HEK293 (cell line): ENCODE measurements at regions not wholly inside any gene's neighbourhood (a gene's known extent, or its start where the extent isn't known, plus 50 kb on each side); places are given as distances from the start of the nearest gene placed in this dataset.

Experiments used
- CTCF ChIA-PET: fragments of 350-600 bp; formaldehyde crosslinking; extraction: SDS; loops from one replicate; lab custom pipeline; 2021; ENCODE audit warnings: antibody characterized with exemption; lab: Yijun Ruan, JAX
- POLR2A ChIA-PET: fragments of 300-600 bp; formaldehyde crosslinking; extraction: SDS; loops from one replicate; lab custom pipeline; 2020; ENCODE audit warnings: antibody characterized with exemption, inconsistent platforms; lab: Yijun Ruan, JAX
- H3K27ac ChIP-seq: fragments of 200-500 bp; sonication (Bioruptor generic); 2 replicates; pipeline ENCODE4 v1.5.1; 2014; ENCODE audit warnings: low read depth, low read length, control low read depth, inconsistent platforms; ENCODE audit errors: extremely low read depth
- H3K36me3 ChIP-seq, 2 experiments: fragments of 200-500 bp in 1 of 2; sonication (Bioruptor generic) in 1 of 2; 1 replicate in 1 of 2; 2 replicates in 1 of 2; pipeline ENCODE4 v1.5.1; 2014 to 2017; ENCODE audit warnings: inconsistent platforms in 2 of 2, low read length in 2 of 2; ENCODE audit not compliant: control insufficient read depth in 2 of 2, insufficient read depth in 1 of 2
- H3K4me1 ChIP-seq: fragments of 200-500 bp; sonication (Bioruptor generic); 2 replicates; pipeline ENCODE4 v1.5.1; 2014; ENCODE audit warnings: mild to moderate bottlenecking, low read length, inconsistent platforms; ENCODE audit not compliant: control insufficient read depth, insufficient read depth
- H3K4me3 ChIP-seq: 2 replicates; pipeline ENCODE4 v1.5.1; 2011; ENCODE audit warnings: low read depth, mild to moderate bottlenecking, control low read depth, low read length, moderate library complexity
- H3K9me3 ChIP-seq: fragments of 200-500 bp; sonication (Bioruptor generic); 2 replicates; pipeline ENCODE4 v1.5.1; 2014; ENCODE audit warnings: low read depth, low read length, inconsistent platforms; ENCODE audit not compliant: control insufficient read depth, insufficient read depth
- FEZF1 ChIP-seq: fragments of 450-650 bp; formaldehyde crosslinking; IDR thresholded peaks from 2 replicates; pipeline ENCODE4 v1.5.1; 2016; ENCODE audit warnings: missing biosample characterization, missing genetic modification characterization
- GLIS2 ChIP-seq: fragments of 450-650 bp; formaldehyde crosslinking; IDR thresholded peaks from 2 replicates; pipeline ENCODE4 v1.5.1; 2016; ENCODE audit warnings: missing biosample characterization, missing genetic modification characterization
- HOXC10 ChIP-seq: sonication (generic); formaldehyde crosslinking; IDR thresholded peaks from 2 replicates; pipeline ENCODE4 v1.8.1; 2023; ENCODE audit warnings: mild to moderate bottlenecking, missing genetic modification reagents
- MZF1 ChIP-seq: fragments of 450-650 bp; formaldehyde crosslinking; IDR thresholded peaks from 2 replicates; pipeline ENCODE4 v1.5.1; 2017; ENCODE audit warnings: missing biosample characterization, missing genetic modification characterization, borderline replicate concordance
- REST ChIP-seq: fragments of 450-650 bp; formaldehyde crosslinking; IDR thresholded peaks from 2 replicates; pipeline ENCODE4 v1.5.1; 2016; ENCODE audit warnings: missing biosample characterization, missing genetic modification characterization
- ZBTB20 ChIP-seq: fragments of 450-650 bp; formaldehyde crosslinking; IDR thresholded peaks from 2 replicates; pipeline ENCODE4 v1.5.1; 2016; ENCODE audit warnings: missing biosample characterization, missing genetic modification characterization
- ZBTB8A ChIP-seq: fragments of 450-650 bp; formaldehyde crosslinking; IDR thresholded peaks from 2 replicates; pipeline ENCODE4 v1.5.1; 2016; ENCODE audit warnings: missing biosample characterization, missing genetic modification characterization
- ZNF202 ChIP-seq: fragments of 450-650 bp; formaldehyde crosslinking; IDR thresholded peaks from 2 replicates; pipeline ENCODE4 v1.5.1; 2016; ENCODE audit warnings: missing biosample characterization, missing genetic modification characterization, borderline replicate concordance
- ZNF266 ChIP-seq: fragments of 450-650 bp; formaldehyde crosslinking; IDR thresholded peaks from 2 replicates; pipeline ENCODE4 v1.5.1; 2016; ENCODE audit warnings: missing biosample characterization, missing genetic modification characterization, low read depth
- ZNF341 ChIP-seq: fragments of 450-650 bp; formaldehyde crosslinking; IDR thresholded peaks from 2 replicates; pipeline ENCODE4; 2016; ENCODE audit warnings: low read depth, missing biosample characterization, missing genetic modification characterization
- ZNF350 ChIP-seq: fragments of 450-650 bp; formaldehyde crosslinking; IDR thresholded peaks from 2 replicates; pipeline ENCODE4 v1.5.0; 2017; ENCODE audit warnings: missing biosample characterization, mild to moderate bottlenecking, missing genetic modification characterization
- ZNF433 ChIP-seq: fragments of 450-650 bp; formaldehyde crosslinking; IDR thresholded peaks from 2 replicates; pipeline ENCODE4 v1.5.1; 2016; ENCODE audit warnings: missing biosample characterization, missing genetic modification characterization, low read depth
- ZNF473 ChIP-seq: fragments of 450-650 bp; formaldehyde crosslinking; IDR thresholded peaks from 2 replicates; pipeline ENCODE4 v1.5.1; 2017; ENCODE audit warnings: missing biosample characterization, missing genetic modification characterization
- ZNF48 ChIP-seq: fragments of 450-650 bp; formaldehyde crosslinking; IDR thresholded peaks from 2 replicates; pipeline ENCODE4 v1.5.1; 2016; ENCODE audit warnings: missing biosample characterization, missing genetic modification characterization
- ZNF530 ChIP-seq: fragments of 450-650 bp; formaldehyde crosslinking; IDR thresholded peaks from 2 replicates; pipeline ENCODE4 v1.5.1; 2016; ENCODE audit warnings: low read depth, missing biosample characterization, missing genetic modification characterization
- ZNF548 ChIP-seq: fragments of 450-650 bp; formaldehyde crosslinking; IDR thresholded peaks from 2 replicates; pipeline ENCODE4 v1.5.1; 2016; ENCODE audit warnings: missing biosample characterization, missing genetic modification characterization
- ZNF558 ChIP-seq: fragments of 450-650 bp; formaldehyde crosslinking; IDR thresholded peaks from 2 replicates; pipeline ENCODE4 v1.5.1; 2016; ENCODE audit warnings: missing biosample characterization, missing genetic modification characterization
- ZNF692 ChIP-seq: fragments of 450-650 bp; formaldehyde crosslinking; IDR thresholded peaks from 2 replicates; pipeline ENCODE4 v1.5.1; 2016; ENCODE audit warnings: missing biosample characterization, missing genetic modification characterization
- ZNF837 ChIP-seq: fragments of 450-650 bp; formaldehyde crosslinking; IDR thresholded peaks from 2 replicates; pipeline ENCODE4 v1.5.1; 2016; ENCODE audit warnings: missing biosample characterization, missing genetic modification characterization
- TF ChIP-seq, protein P1 (sequence below): fragments of 450-650 bp; formaldehyde crosslinking; IDR thresholded peaks from 2 replicates; pipeline ENCODE4 v1.5.1; 2016; ENCODE audit warnings: missing biosample characterization, missing genetic modification characterization
- TF ChIP-seq, protein P2 (sequence below): fragments of 450-650 bp; formaldehyde crosslinking; IDR thresholded peaks from 2 replicates; pipeline ENCODE4 v1.5.1; 2017; ENCODE audit warnings: missing biosample characterization, missing genetic modification characterization
- TF ChIP-seq, protein P3 (sequence below): IDR thresholded peaks from 2 replicates; pipeline ENCODE4 v1.6.1; 2011; ENCODE audit warnings: mild to moderate bottlenecking, low read depth, low read length, borderline replicate concordance

- ChIA-PET POLR2A (no interaction called here), CTCF (no interaction called here)
- no peak overlapping the region for H3K4me3 ChIP-seq
- H3K4me1 ChIP-seq = no peaks in the 10 kb centered on the region
- no peaks in the 10 kb centered on the region for H3K36me3 ChIP-seq
- H3K27ac ChIP-seq = no peak overlapping the region
- H3K9me3 ChIP-seq = no peaks in the 10 kb centered on the region
- no peak for TF ChIP-seq MZF1 (tag by site-specific recombination)
- no peak for TF ChIP-seq ZNF202 (tag by site-specific recombination)
- no peak for TF ChIP-seq ZNF530 (tag by site-specific recombination)
- TF ChIP-seq ZNF558 (tag by site-specific recombination) = no peak
- no peak for TF ChIP-seq ZNF266
- no peak for TF ChIP-seq ZNF350
- TF ChIP-seq ZBTB20 (tag by site-specific recombination) = no peak
- TF ChIP-seq ZNF548 (tag by site-specific recombination) = no peak
- TF ChIP-seq, protein P1, sequence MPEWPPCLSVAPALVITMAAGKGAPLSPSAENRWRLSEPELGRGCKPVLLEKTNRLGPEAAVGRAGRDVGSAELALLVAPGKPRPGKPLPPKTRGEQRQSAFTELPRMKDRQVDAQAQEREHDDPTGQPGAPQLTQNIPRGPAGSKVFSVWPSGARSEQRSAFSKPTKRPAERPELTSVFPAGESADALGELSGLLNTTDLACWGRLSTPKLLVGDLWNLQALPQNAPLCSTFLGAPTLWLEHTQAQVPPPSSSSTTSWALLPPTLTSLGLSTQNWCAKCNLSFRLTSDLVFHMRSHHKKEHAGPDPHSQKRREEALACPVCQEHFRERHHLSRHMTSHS (tag by site-specific recombination) = no peak
- TF ChIP-seq, protein P2, sequence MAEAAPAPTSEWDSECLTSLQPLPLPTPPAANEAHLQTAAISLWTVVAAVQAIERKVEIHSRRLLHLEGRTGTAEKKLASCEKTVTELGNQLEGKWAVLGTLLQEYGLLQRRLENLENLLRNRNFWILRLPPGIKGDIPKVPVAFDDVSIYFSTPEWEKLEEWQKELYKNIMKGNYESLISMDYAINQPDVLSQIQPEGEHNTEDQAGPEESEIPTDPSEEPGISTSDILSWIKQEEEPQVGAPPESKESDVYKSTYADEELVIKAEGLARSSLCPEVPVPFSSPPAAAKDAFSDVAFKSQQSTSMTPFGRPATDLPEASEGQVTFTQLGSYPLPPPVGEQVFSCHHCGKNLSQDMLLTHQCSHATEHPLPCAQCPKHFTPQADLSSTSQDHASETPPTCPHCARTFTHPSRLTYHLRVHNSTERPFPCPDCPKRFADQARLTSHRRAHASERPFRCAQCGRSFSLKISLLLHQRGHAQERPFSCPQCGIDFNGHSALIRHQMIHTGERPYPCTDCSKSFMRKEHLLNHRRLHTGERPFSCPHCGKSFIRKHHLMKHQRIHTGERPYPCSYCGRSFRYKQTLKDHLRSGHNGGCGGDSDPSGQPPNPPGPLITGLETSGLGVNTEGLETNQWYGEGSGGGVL (tag by site-specific recombination) = no peak
Observed at GRCh38 chr12:114794049-114794558, 110.1 kb upstream of the TBX3 start.

GRCh38 chr12:114790276-114790675 lies 106.3 kb upstream of the TBX3 start:
- no peaks in the 10 kb centered on the region for H3K9me3 ChIP-seq
- H3K36me3 ChIP-seq = no peaks in the 10 kb centered on the region
- CTCF ChIA-PET = no interaction called here
- POLR2A ChIA-PET = interaction anchor here (0.5 to 1.8 kb wide), 2 partner anchors 106 to 611 kb away, joined by 3 to 5 read pairs; partner anchors contain the start of gene TBX3
- H3K4me1 ChIP-seq = no peaks in the 10 kb centered on the region
- no peak overlapping the region for H3K4me3 ChIP-seq
- no peak overlapping the region for H3K27ac ChIP-seq
- TF ChIP-seq ZNF341 = no peak
- TF ChIP-seq ZNF837 (tag by site-specific recombination) = no peak
- TF ChIP-seq ZNF433 (tag by site-specific recombination) = no peak
- no peak for TF ChIP-seq FEZF1
- no peak for TF ChIP-seq ZBTB8A (tag by site-specific recombination)
- TF ChIP-seq ZNF473 = no peak
- no peak for TF ChIP-seq ZNF48
- TF ChIP-seq GLIS2 (tag by site-specific recombination) = no peak

DNA sequence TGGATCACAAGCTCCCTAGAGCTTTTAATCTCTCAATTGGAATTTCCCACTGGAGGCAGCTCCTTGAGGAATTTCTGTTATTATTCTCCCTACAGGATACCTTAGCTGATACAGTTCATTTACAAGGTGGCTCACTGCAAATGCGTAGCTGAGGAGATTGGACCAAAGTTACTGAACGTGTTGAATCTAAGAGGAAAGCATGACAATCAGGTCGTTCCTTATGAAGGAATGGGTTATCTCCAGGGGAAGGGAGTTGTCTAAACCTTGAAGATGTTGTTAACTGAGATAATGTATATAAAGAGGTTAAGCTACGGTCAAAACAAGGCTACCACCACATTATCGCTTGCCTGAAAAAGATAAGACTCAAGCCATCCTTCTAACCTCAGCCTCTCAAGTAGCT lies 105.8 kb upstream of the TBX3 start:
- H3K9me3 ChIP-seq = no peaks in the 10 kb centered on the region
- no peak overlapping the region for H3K27ac ChIP-seq
- CTCF ChIA-PET = interaction anchor here (0.6 kb wide), 1 partner anchor 22 kb away, joined by 3 read pairs; no protein-coding TSS in a partner anchor
- H3K4me1 ChIP-seq = no peaks in the 10 kb centered on the region
- H3K36me3 ChIP-seq = no peaks in the 10 kb centered on the region
- TF ChIP-seq ZNF692 (no peak), HOXC10 (CRISPR knock-in tag) (no peak), ZNF530 (tag by site-specific recombination) (no peak), REST (tag by site-specific recombination) (no peak)
- TF ChIP-seq, protein P3, sequence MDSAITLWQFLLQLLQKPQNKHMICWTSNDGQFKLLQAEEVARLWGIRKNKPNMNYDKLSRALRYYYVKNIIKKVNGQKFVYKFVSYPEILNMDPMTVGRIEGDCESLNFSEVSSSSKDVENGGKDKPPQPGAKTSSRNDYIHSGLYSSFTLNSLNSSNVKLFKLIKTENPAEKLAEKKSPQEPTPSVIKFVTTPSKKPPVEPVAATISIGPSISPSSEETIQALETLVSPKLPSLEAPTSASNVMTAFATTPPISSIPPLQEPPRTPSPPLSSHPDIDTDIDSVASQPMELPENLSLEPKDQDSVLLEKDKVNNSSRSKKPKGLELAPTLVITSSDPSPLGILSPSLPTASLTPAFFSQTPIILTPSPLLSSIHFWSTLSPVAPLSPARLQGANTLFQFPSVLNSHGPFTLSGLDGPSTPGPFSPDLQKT = no peak
- POLR2A ChIA-PET = interaction anchor here (0.5 to 1.8 kb wide), 2 partner anchors 105 to 611 kb away, joined by 3 to 5 read pairs; partner anchors contain the start of gene TBX3
- H3K4me3 ChIP-seq = no peak overlapping the region
